GM23338 (cell line): ENCODE measurements at regions not wholly inside any gene's neighbourhood (a gene's known extent, or its start where the extent isn't known, plus 50 kb on each side); places are given as distances from the start of the nearest gene placed in this dataset.

Experiments used
- ATAC-seq: fragments of 200-7000 bp; cut with Tn5 transposase; 3 replicates; pipeline ENCODE4 v1.9.1; 2020
- DNase-seq: peaks from one replicate; pipeline ENCODE4 v3.0.0-alpha.2; 2015; ENCODE audit warnings: low spot score
- H2AFZ ChIP-seq: fragments of 200-600 bp; sonication (generic); 2 replicates; pipeline ENCODE4 v1.8.0; 2016; ENCODE audit warnings: antibody characterized with exemption, mild to moderate bottlenecking, moderate library complexity
- H3F3A ChIP-seq: fragments of 200-600 bp; sonication (generic); replicated peaks from 2 replicates; pipeline ENCODE4 v1.8.0; 2017; ENCODE audit warnings: antibody characterized with exemption, mixed run types, low read depth
- H3K27ac ChIP-seq: fragments of 200-600 bp; sonication (generic); 2 replicates; pipeline ENCODE4 v1.6.1; 2016; ENCODE audit warnings: low read depth
- H3K27me3 ChIP-seq: fragments of 200-600 bp; sonication (generic); 2 replicates; pipeline ENCODE4 v1.8.0; 2016; ENCODE audit warnings: mild to moderate bottlenecking, mixed run types, moderate library complexity; ENCODE audit not compliant: insufficient read depth
- H3K36me3 ChIP-seq: fragments of 200-600 bp; sonication (generic); 2 replicates; pipeline ENCODE4 v1.8.0; 2016; ENCODE audit warnings: mild to moderate bottlenecking; ENCODE audit not compliant: insufficient read depth
- H3K4me1 ChIP-seq: fragments of 200-600 bp; sonication (generic); 2 replicates; pipeline ENCODE4 v1.8.0; 2016; ENCODE audit warnings: mild to moderate bottlenecking, moderate library complexity; ENCODE audit not compliant: insufficient read depth
- H3K4me2 ChIP-seq: fragments of 200-600 bp; sonication (generic); 2 replicates; pipeline ENCODE4 v1.7.1; 2017; ENCODE audit warnings: mixed run types
- H3K4me3 ChIP-seq: fragments of 200-600 bp; sonication (generic); 2 replicates; pipeline ENCODE4 v1.6.1; 2016; ENCODE audit warnings: mixed run types
- H3K79me2 ChIP-seq: fragments of 200-600 bp; sonication (generic); replicated peaks from 2 replicates; pipeline ENCODE4 v1.8.0; 2017; ENCODE audit warnings: mild to moderate bottlenecking; ENCODE audit not compliant: insufficient read depth
- H3K9me2 ChIP-seq: fragments of 200-600 bp; sonication (generic); 2 replicates; pipeline ENCODE4 v1.8.0; 2017; ENCODE audit not compliant: insufficient read depth
- H4K20me1 ChIP-seq: fragments of 200-600 bp; sonication (generic); replicated peaks from 2 replicates; pipeline ENCODE4 v1.8.0; 2017; ENCODE audit warnings: mild to moderate bottlenecking; ENCODE audit not compliant: insufficient read depth
- H3K27ac Mint-ChIP-seq: 2 replicates; pipeline ENCODE4 v1.8.0; 2020; ENCODE audit warnings: inconsistent platforms, mild to moderate bottlenecking, moderate library complexity, mixed read lengths
- H3K27me3 Mint-ChIP-seq: 3 replicates; pipeline ENCODE4 v1.8.0; 2022; ENCODE audit warnings: low read depth, mild to moderate bottlenecking, moderate library complexity, mixed read lengths, inconsistent platforms; ENCODE audit not compliant: insufficient read depth, poor library complexity
- H3K36me3 Mint-ChIP-seq: 3 replicates; pipeline ENCODE4 v1.8.0; 2021; ENCODE audit warnings: low read depth, mild to moderate bottlenecking, inconsistent platforms, moderate library complexity, mixed read lengths
- H3K4me1 Mint-ChIP-seq: 3 replicates; pipeline ENCODE4 v1.8.0; 2020; ENCODE audit warnings: mild to moderate bottlenecking, inconsistent platforms, mixed read lengths
- H3K4me3 Mint-ChIP-seq: 3 replicates; pipeline ENCODE4 v1.8.0; 2021; ENCODE audit warnings: moderate library complexity, mild to moderate bottlenecking, inconsistent platforms, mixed read lengths
- H3K9me3 Mint-ChIP-seq: 3 replicates; pipeline ENCODE4 v1.8.0; 2020; ENCODE audit warnings: moderate library complexity, mild to moderate bottlenecking, inconsistent platforms, mixed read lengths
- CREB1 ChIP-seq: fragments of 250-450 bp; sonication (Bioruptor Pico); IDR thresholded peaks from 2 replicates; pipeline ENCODE4 v1.5.0; 2020; ENCODE audit warnings: low read depth, mild to moderate bottlenecking, moderate library complexity
- EZH2 ChIP-seq: fragments of 200-600 bp; sonication (generic); IDR thresholded peaks from one replicate; pipeline ENCODE4 v1.8.0; 2017; ENCODE audit warnings: antibody characterized with exemption, mild to moderate bottlenecking, low read depth; ENCODE audit not compliant: unreplicated experiment
- EZH2phosphoT487 ChIP-seq: fragments of 200-600 bp; sonication (generic); IDR thresholded peaks from one replicate; pipeline ENCODE4 v1.8.1; 2018; ENCODE audit warnings: antibody characterized with exemption; ENCODE audit not compliant: unreplicated experiment
- JUNB ChIP-seq: IDR thresholded peaks from one replicate; pipeline ENCODE4 v1.6.1; 2016; ENCODE audit warnings: antibody characterized with exemption; ENCODE audit not compliant: unreplicated experiment
- NANOG ChIP-seq: IDR thresholded peaks from 2 replicates; pipeline ENCODE4 v1.6.1; 2016; ENCODE audit warnings: antibody characterized with exemption, borderline replicate concordance
- POLR2AphosphoS5 ChIP-seq: IDR thresholded peaks from 2 replicates; pipeline ENCODE4 v1.6.1; 2016; ENCODE audit warnings: antibody characterized with exemption, low read depth
- STAT1 ChIP-seq: IDR thresholded peaks from one replicate; pipeline ENCODE4 v1.6.1; 2016; ENCODE audit warnings: antibody characterized with exemption; ENCODE audit not compliant: unreplicated experiment
- ZNF114 ChIP-seq: fragments of 250-450 bp; sonication (Bioruptor Pico); IDR thresholded peaks from 2 replicates; pipeline ENCODE4 v1.5.0; 2020; ENCODE audit warnings: mild to moderate bottlenecking, moderate library complexity
- TF ChIP-seq, protein P1 (sequence below): IDR thresholded peaks from 2 replicates; pipeline ENCODE4 v1.6.1; 2016; ENCODE audit warnings: antibody characterized with exemption
- TF ChIP-seq, protein P2 (sequence below), 2 experiments: fragments of 200-600 bp in 1 of 2; sonication (generic) in 1 of 2; conservative IDR thresholded peaks; 2 replicates each; pipeline versions ENCODE4 v1.5.1 to v1.6.1; 2016 to 2017; ENCODE audit warnings: antibody characterized with exemption in 2 of 2, low read depth in 2 of 2, mild to moderate bottlenecking in 2 of 2, moderate library complexity in 1 of 2
- TF ChIP-seq, protein P3 (sequence below): IDR thresholded peaks from one replicate; pipeline ENCODE4 v1.6.1; 2018; ENCODE audit warnings: antibody characterized with exemption; ENCODE audit not compliant: unreplicated experiment

DNA sequence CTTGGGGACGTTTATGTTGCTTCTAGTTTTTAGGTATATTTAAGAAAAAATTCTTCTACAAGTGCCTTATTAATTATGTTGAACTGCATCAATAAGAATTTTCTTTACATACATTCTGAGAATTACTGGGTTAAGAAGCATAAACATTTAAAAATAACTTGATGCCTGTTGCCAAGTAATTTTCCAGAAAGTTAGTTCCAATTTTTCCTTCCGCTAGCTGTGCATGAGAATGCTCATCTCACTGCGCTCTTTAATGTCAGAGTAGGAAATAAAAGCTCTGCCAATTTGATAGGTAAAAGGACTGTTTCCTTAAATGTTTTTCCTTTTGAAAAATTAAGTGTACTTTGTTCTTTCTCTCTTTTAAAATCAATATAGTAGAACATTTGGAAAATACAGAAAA is 113.1 kb upstream of the ZBED5 start:
- H3K27me3 Mint-ChIP-seq: no peaks in the 10 kb centered on the region
- Histone ChIP-seq H2AFZ (no peak overlapping the region), H3K36me3 (no peaks in the 10 kb centered on the region), H3K27me3 (no peaks in the 10 kb centered on the region), H3K4me3 (no peak overlapping the region), H3K9me2 (0 out of 2 replicates have a peak, but pooled peaks cover 5% of the 10 kb centered on the region), H3K4me2 (no peak overlapping the region), H3F3A (no peaks in the 10 kb centered on the region), H4K20me1 (no peaks in the 10 kb centered on the region), H3K27ac (no peak overlapping the region), H3K79me2 (no peaks in the 10 kb centered on the region), H3K4me1 (no peaks in the 10 kb centered on the region)
- H3K4me1 Mint-ChIP-seq: no peaks in the 10 kb centered on the region
- H3K27ac Mint-ChIP-seq: no peak overlapping the region
- H3K36me3 Mint-ChIP-seq: no peaks in the 10 kb centered on the region
- ATAC-seq (no peak), DNase-seq (no peak)
- no peak for TF ChIP-seq NANOG
- no peak for TF ChIP-seq EZH2phosphoT487
- no peak for TF ChIP-seq CREB1
- H3K9me3 Mint-ChIP-seq: no peaks in the 10 kb centered on the region
- no peak overlapping the region for H3K4me3 Mint-ChIP-seq

DNA sequence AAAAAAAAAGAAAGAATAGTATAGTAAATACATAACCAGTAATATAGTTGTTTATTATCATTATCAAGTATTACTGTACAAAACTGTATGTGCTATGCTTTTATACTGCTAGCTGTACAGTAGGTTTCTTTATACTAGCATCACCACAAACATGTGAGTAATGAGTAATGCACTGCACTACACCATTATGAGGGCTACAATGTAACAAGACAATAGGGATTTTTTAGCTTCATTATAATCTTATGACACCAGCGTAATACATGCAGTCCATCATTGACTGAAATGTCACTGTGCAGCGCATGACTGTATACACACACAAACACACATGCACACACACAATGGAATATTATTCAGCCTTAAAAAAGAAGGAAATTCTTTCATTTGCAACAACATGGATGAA is 111.5 kb upstream of the ZBED5 start:
- Mint-ChIP-seq H3K36me3 (no peaks in the 10 kb centered on the region), H3K27ac (no peak overlapping the region), H3K27me3 (peaks cover 2% of the 10 kb centered on the region), H3K4me1 (no peaks in the 10 kb centered on the region), H3K9me3 (no peaks in the 10 kb centered on the region), H3K4me3 (no peak overlapping the region)
- H3K79me2 ChIP-seq: no peaks in the 10 kb centered on the region
- H2AFZ ChIP-seq: no peak overlapping the region
- no peaks in the 10 kb centered on the region for H3K36me3 ChIP-seq
- no peaks in the 10 kb centered on the region for H3F3A ChIP-seq
- H4K20me1 ChIP-seq: no peaks in the 10 kb centered on the region
- no peaks in the 10 kb centered on the region for H3K9me2 ChIP-seq
- no peak for DNase-seq
- no peak overlapping the region for H3K27ac ChIP-seq
- no peak for ATAC-seq
- no peak overlapping the region for H3K4me3 ChIP-seq
- H3K27me3 ChIP-seq: no peaks in the 10 kb centered on the region
- H3K4me1 ChIP-seq: no peaks in the 10 kb centered on the region
- H3K4me2 ChIP-seq: no peak overlapping the region
- TF ChIP-seq ZNF114 (CRISPR knock-in tag): no peak
- TF ChIP-seq STAT1: no peak
- no peak for TF ChIP-seq JUNB
- no peak for TF ChIP-seq POLR2AphosphoS5
- no peak for TF ChIP-seq NANOG
- TF ChIP-seq, protein P1, sequence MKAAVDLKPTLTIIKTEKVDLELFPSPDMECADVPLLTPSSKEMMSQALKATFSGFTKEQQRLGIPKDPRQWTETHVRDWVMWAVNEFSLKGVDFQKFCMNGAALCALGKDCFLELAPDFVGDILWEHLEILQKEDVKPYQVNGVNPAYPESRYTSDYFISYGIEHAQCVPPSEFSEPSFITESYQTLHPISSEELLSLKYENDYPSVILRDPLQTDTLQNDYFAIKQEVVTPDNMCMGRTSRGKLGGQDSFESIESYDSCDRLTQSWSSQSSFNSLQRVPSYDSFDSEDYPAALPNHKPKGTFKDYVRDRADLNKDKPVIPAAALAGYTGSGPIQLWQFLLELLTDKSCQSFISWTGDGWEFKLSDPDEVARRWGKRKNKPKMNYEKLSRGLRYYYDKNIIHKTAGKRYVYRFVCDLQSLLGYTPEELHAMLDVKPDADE: no peak
- TF ChIP-seq CREB1: no peak
- TF ChIP-seq, protein P2, sequence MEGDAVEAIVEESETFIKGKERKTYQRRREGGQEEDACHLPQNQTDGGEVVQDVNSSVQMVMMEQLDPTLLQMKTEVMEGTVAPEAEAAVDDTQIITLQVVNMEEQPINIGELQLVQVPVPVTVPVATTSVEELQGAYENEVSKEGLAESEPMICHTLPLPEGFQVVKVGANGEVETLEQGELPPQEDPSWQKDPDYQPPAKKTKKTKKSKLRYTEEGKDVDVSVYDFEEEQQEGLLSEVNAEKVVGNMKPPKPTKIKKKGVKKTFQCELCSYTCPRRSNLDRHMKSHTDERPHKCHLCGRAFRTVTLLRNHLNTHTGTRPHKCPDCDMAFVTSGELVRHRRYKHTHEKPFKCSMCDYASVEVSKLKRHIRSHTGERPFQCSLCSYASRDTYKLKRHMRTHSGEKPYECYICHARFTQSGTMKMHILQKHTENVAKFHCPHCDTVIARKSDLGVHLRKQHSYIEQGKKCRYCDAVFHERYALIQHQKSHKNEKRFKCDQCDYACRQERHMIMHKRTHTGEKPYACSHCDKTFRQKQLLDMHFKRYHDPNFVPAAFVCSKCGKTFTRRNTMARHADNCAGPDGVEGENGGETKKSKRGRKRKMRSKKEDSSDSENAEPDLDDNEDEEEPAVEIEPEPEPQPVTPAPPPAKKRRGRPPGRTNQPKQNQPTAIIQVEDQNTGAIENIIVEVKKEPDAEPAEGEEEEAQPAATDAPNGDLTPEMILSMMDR (conservative IDR thresholded peaks at IDR 0.05; ENCODE audit: low read depth in 2 of 2): no peak
- TF ChIP-seq EZH2: no peak
- TF ChIP-seq, protein P3, sequence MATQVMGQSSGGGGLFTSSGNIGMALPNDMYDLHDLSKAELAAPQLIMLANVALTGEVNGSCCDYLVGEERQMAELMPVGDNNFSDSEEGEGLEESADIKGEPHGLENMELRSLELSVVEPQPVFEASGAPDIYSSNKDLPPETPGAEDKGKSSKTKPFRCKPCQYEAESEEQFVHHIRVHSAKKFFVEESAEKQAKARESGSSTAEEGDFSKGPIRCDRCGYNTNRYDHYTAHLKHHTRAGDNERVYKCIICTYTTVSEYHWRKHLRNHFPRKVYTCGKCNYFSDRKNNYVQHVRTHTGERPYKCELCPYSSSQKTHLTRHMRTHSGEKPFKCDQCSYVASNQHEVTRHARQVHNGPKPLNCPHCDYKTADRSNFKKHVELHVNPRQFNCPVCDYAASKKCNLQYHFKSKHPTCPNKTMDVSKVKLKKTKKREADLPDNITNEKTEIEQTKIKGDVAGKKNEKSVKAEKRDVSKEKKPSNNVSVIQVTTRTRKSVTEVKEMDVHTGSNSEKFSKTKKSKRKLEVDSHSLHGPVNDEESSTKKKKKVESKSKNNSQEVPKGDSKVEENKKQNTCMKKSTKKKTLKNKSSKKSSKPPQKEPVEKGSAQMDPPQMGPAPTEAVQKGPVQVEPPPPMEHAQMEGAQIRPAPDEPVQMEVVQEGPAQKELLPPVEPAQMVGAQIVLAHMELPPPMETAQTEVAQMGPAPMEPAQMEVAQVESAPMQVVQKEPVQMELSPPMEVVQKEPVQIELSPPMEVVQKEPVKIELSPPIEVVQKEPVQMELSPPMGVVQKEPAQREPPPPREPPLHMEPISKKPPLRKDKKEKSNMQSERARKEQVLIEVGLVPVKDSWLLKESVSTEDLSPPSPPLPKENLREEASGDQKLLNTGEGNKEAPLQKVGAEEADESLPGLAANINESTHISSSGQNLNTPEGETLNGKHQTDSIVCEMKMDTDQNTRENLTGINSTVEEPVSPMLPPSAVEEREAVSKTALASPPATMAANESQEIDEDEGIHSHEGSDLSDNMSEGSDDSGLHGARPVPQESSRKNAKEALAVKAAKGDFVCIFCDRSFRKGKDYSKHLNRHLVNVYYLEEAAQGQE: no peak
